G401 (cell line): ENCODE measurements at regions not wholly inside any gene's neighbourhood (a gene's known extent, or its start where the extent isn't known, plus 50 kb on each side); places are given as distances from the start of the nearest gene placed in this dataset.

Experiments used
- DNase-seq: peaks from one replicate; pipeline ENCODE4 v3.0.0-alpha.2; 2015; ENCODE audit warnings: low spot score
- in situ Hi-C: cut with HindIII; loops from 2 replicates; pipeline ENCODE4 v1.10.0; 2016; ENCODE audit warnings: low sequenced_read_pairs, mixed read lengths

GRCh38 chr4:89403826-89404225, 96.2 kb upstream of the GPRIN3 start:
- DNase-seq, result no peak
- in situ Hi-C loops, result no loop called here

- in situ Hi-C loops, result no loop called here
- no peak for DNase-seq
Measured at GRCh38 chr4:89400287-89401035, 92.9 kb upstream of the GPRIN3 start.

- no peak for DNase-seq
- in situ Hi-C loops, result no loop called here
Measured at GRCh38 chr4:89398644-89399043, 91.0 kb upstream of the GPRIN3 start.

- no peak for DNase-seq
- in situ Hi-C loops, result no loop called here
Measured at GRCh38 chr4:89398146-89398545, 90.5 kb upstream of the GPRIN3 start.

GRCh38 chr4:89397441-89397840, 89.8 kb upstream of the GPRIN3 start:
- in situ Hi-C loops, result no loop called here

GRCh38 chr4:89382439-89382838, 74.8 kb upstream of the GPRIN3 start:
- in situ Hi-C loops, result no loop called here
- no peak for DNase-seq

More at GRCh38 chr4:89397441-89397840, 89.8 kb upstream of the GPRIN3 start:
- DNase-seq, result no peak

- in situ Hi-C loops, result no loop called here
- no peak for DNase-seq
Measured at GRCh38 chr4:89380980-89381379, 73.4 kb upstream of the GPRIN3 start.

GRCh38 chr4:89379511-89380044, 72.0 kb upstream of the GPRIN3 start:
- in situ Hi-C loops, result no loop called here
- DNase-seq, result no peak

GRCh38 chr4:89373394-89373793, 65.8 kb upstream of the GPRIN3 start:
- DNase-seq, result no peak
- in situ Hi-C loops, result no loop called here

GRCh38 chr4:89371614-89372013, 64.0 kb upstream of the GPRIN3 start:
- in situ Hi-C loops, result no loop called here
- no peak for DNase-seq

- DNase-seq, result no peak
- in situ Hi-C loops, result no loop called here
Measured at GRCh38 chr4:89369581-89369980, 62.0 kb upstream of the GPRIN3 start.

GRCh38 chr4:89368861-89369260, 61.3 kb upstream of the GPRIN3 start:
- no peak for DNase-seq
- in situ Hi-C loops, result no loop called here

- no peak for DNase-seq
- in situ Hi-C loops, result no loop called here
Measured at GRCh38 chr4:89365776-89366175, 58.2 kb upstream of the GPRIN3 start.

GRCh38 chr4:89365375-89365774, 57.8 kb upstream of the GPRIN3 start:
- in situ Hi-C loops, result no loop called here
- DNase-seq, result no peak

- in situ Hi-C loops, result no loop called here
Measured at GRCh38 chr4:89364541-89364940, 56.9 kb upstream of the GPRIN3 start.

GRCh38 chr4:89363786-89364185, 56.2 kb upstream of the GPRIN3 start:
- no peak for DNase-seq
- in situ Hi-C loops, result no loop called here

More at GRCh38 chr4:89364541-89364940, 56.9 kb upstream of the GPRIN3 start:
- DNase-seq, result peak; percentile 26

GRCh38 chr4:89358935-89359638, 51.5 kb upstream of the GPRIN3 start:
- no peak for DNase-seq
- in situ Hi-C loops, result no loop called here

GRCh38 chr4:89357787-89358186, 50.2 kb upstream of the GPRIN3 start:
- in situ Hi-C loops, result no loop called here
- DNase-seq, result no peak
